Tibial artery (tissue), 4 donors: ENCODE measurements at regions not wholly inside any gene's neighbourhood (a gene's known extent, or its start where the extent isn't known, plus 50 kb on each side); places are given as distances from the start of the nearest gene placed in this dataset.

Experiments used
- DNase-seq, 2 donors: peaks; one replicate each; pipeline ENCODE4 v3.0.0-alpha.2; 2019
- H3K27ac ChIP-seq, 2 donors: fragments of 200-600 bp; sonication (generic) in 1 of 2; 1 replicate in 1 of 2; 2 replicates in 1 of 2; pipeline ENCODE4 v1.5.1; 2018 to 2019; ENCODE audit warnings: mild to moderate bottlenecking in 1 of 2
- H3K27me3 ChIP-seq, 2 donors: fragments of 200-600 bp; sonication (generic) in 1 of 2; one replicate each; pipeline versions ENCODE4 v1.5.1 to v1.6.0; 2016 to 2019
- H3K36me3 ChIP-seq, 3 donors: fragments of 200-600 bp; sonication (generic) in 2 of 3; one replicate each; pipeline ENCODE4 v1.5.1; 2016 to 2019; ENCODE audit warnings: mild to moderate bottlenecking in 2 of 3
- H3K4me1 ChIP-seq, 4 donors: fragments of 200-600 bp; sonication (generic) in 2 of 4; 1 replicate in 3 of 4; 2 replicates in 1 of 4; pipeline ENCODE4 v1.5.1; 2016 to 2019
- H3K4me3 ChIP-seq, 2 donors: fragments of 200-600 bp; sonication (generic) in 1 of 2; 1 replicate in 1 of 2; 2 replicates in 1 of 2; pipeline ENCODE4 v1.5.1; 2018 to 2019; ENCODE audit warnings: mild to moderate bottlenecking in 2 of 2
- H3K9me3 ChIP-seq, 3 donors: fragments of 200-600 bp; sonication (generic) in 1 of 3; one replicate each; pipeline ENCODE4 v1.5.1; 2016 to 2019
- CTCF ChIP-seq, 2 experiments: fragments of 200-600 bp in 1 of 2; fragments of 450-650 bp in 1 of 2; IDR thresholded peaks; one replicate each; pipeline ENCODE4 v1.5.1; 2017 to 2019; ENCODE audit warnings: antibody characterized with exemption in 2 of 2, mild to moderate bottlenecking in 1 of 2, moderate library complexity in 1 of 2
- intact Hi-C: fragments of 100-400 bp; cut with DNase I; formaldehyde crosslinking; loops from one replicate; pipeline ENCODE4 v1.15.0; 2023; ENCODE audit warnings: low total_unique reads

GRCh38 chr6:71157345-71157744 is 131.3 kb upstream of the OGFRL1 start:
- H3K9me3 ChIP-seq = no peaks in the 10 kb centered on the region
- intact Hi-C loops = no loop called here
- TF ChIP-seq CTCF (IDR thresholded peaks at IDR 0.05) = no peak
- no peaks in the 10 kb centered on the region for H3K36me3 ChIP-seq
- DNase-seq = no peak
- H3K4me1 ChIP-seq = no peaks in the 10 kb centered on the region
- no peak overlapping the region for H3K27ac ChIP-seq
- H3K4me3 ChIP-seq = no peak overlapping the region
- no peaks in the 10 kb centered on the region for H3K27me3 ChIP-seq

GRCh38 chr6:71164890-71165289 is 123.7 kb upstream of the OGFRL1 start:
- intact Hi-C loops = no loop called here
- Histone ChIP-seq H3K36me3 (no peaks in the 10 kb centered on the region), H3K4me3 (no peak overlapping the region), H3K27me3 (no peaks in the 10 kb centered on the region), H3K9me3 (no peaks in the 10 kb centered on the region), H3K4me1 (no peaks in the 10 kb centered on the region), H3K27ac (no peak overlapping the region)
- no peak for DNase-seq
- TF ChIP-seq CTCF (IDR thresholded peaks at IDR 0.05) = no peak

- TF ChIP-seq CTCF (IDR thresholded peaks at IDR 0.05) = no peak
- no peak overlapping the region for H3K4me3 ChIP-seq
- no peak overlapping the region for H3K27ac ChIP-seq
- no peaks in the 10 kb centered on the region for H3K9me3 ChIP-seq
- no peaks in the 10 kb centered on the region for H3K36me3 ChIP-seq
- H3K27me3 ChIP-seq = no peaks in the 10 kb centered on the region
- DNase-seq = no peak
- intact Hi-C loops = no loop called here
- no peaks in the 10 kb centered on the region for H3K4me1 ChIP-seq
These were observed 120.3 kb upstream of the OGFRL1 start for GRCh38 chr6:71168233-71168765.

GRCh38 chr6:71171497-71172070 is 117.0 kb upstream of the OGFRL1 start:
- H3K27ac ChIP-seq = no peak overlapping the region
- H3K4me1 ChIP-seq = no peaks in the 10 kb centered on the region
- DNase-seq = no peak
- no peaks in the 10 kb centered on the region for H3K27me3 ChIP-seq
- intact Hi-C loops = no loop called here
- H3K36me3 ChIP-seq = no peaks in the 10 kb centered on the region
- no peak overlapping the region for H3K4me3 ChIP-seq
- TF ChIP-seq CTCF (IDR thresholded peaks at IDR 0.05) = no peak
- no peaks in the 10 kb centered on the region for H3K9me3 ChIP-seq

- H3K36me3 ChIP-seq = no peaks in the 10 kb centered on the region
- intact Hi-C loops = no loop called here
- H3K4me1 ChIP-seq = no peaks in the 10 kb centered on the region
- no peaks in the 10 kb centered on the region for H3K9me3 ChIP-seq
- H3K27ac ChIP-seq = no peak overlapping the region
- DNase-seq = no peak
- H3K27me3 ChIP-seq = no peaks in the 10 kb centered on the region
- H3K4me3 ChIP-seq = no peak overlapping the region
- TF ChIP-seq CTCF (IDR thresholded peaks at IDR 0.05) = no peak
These were observed 109.2 kb upstream of the OGFRL1 start for GRCh38 chr6:71179249-71179885.
